B cell (primary cell): ENCODE measurements at regions not wholly inside any gene's neighbourhood (a gene's known extent, or its start where the extent isn't known, plus 50 kb on each side); places are given as distances from the start of the nearest gene placed in this dataset.

Source experiments
- ATAC-seq: fragments of 200-7000 bp; cut with Tn5 transposase; one replicate; pipeline ENCODE4 v1.10.0; 2021; ENCODE audit warnings: low read depth, mild to moderate bottlenecking, moderate number of reproducible peaks, moderate library complexity
- CTCF ChIA-PET: fragments of 350-600 bp; sonication (Branson Sonifier 250); formaldehyde crosslinking; loops from one replicate; lab custom pipeline; 2021; ENCODE audit warnings: antibody characterized with exemption, inconsistent platforms; lab: Charles Lee
- POLR2A ChIA-PET: fragments of 350-600 bp; sonication (Branson Sonifier 250); formaldehyde crosslinking; loops from one replicate; lab custom pipeline; 2021; ENCODE audit warnings: antibody characterized with exemption; lab: Charles Lee
- DNase-seq: peaks from one replicate; pipeline ENCODE4 v3.0.0; 2013
- H2AFZ ChIP-seq: 2 replicates; pipeline ENCODE4 v1.6.1; 2012; ENCODE audit warnings: mild to moderate bottlenecking, low read depth, low read length; ENCODE audit not compliant: insufficient read depth, poor library complexity, severe bottlenecking
- H3K27ac ChIP-seq, 2 donors: 1 replicate in 1 of 2; 2 replicates in 1 of 2; pipeline ENCODE4 v1.5.1; 2012 to 2013; ENCODE audit warnings: low read length in 2 of 2, mild to moderate bottlenecking in 2 of 2, moderate library complexity in 1 of 2
- H3K27me3 ChIP-seq, 4 experiments: fragments of 200-600 bp in 1 of 4; sonication (generic) in 1 of 4; replicated peaks in 1 of 4; 1 replicate in 2 of 4; 2 replicates in 2 of 4; pipeline versions ENCODE4 v1.6.1 to v1.7.0; 2013 to 2016; ENCODE audit warnings: low read length in 3 of 4, mild to moderate bottlenecking in 2 of 4, mixed read lengths in 1 of 4, moderate library complexity in 1 of 4; ENCODE audit not compliant: insufficient read depth in 4 of 4, control insufficient read depth in 3 of 4; ENCODE audit errors: control extremely low read depth in 1 of 4
- H3K36me3 ChIP-seq, 2 experiments: replicated peaks in 1 of 2; 1 replicate in 1 of 2; 2 replicates in 1 of 2; pipeline versions ENCODE4 v1.6.1 to v1.7.1; 2013; ENCODE audit warnings: low read length in 1 of 2; ENCODE audit not compliant: insufficient read depth in 2 of 2, control insufficient read depth in 1 of 2; ENCODE audit errors: control extremely low read depth in 1 of 2, extremely low read depth in 1 of 2
- H3K4me1 ChIP-seq, 2 donors: fragments of 200-600 bp in 1 of 2; sonication (generic) in 1 of 2; 1 replicate in 1 of 2; 2 replicates in 1 of 2; pipeline versions ENCODE4 v1.5.1 to v1.6.1; 2013 to 2017; ENCODE audit warnings: low read length in 2 of 2; ENCODE audit not compliant: control insufficient read depth in 2 of 2, insufficient read depth in 2 of 2
- H3K4me2 ChIP-seq: replicated peaks from 2 replicates; pipeline ENCODE3; 2012; ENCODE audit warnings: mild to moderate bottlenecking, low read depth, low read length; ENCODE audit not compliant: poor library complexity, severe bottlenecking
- H3K4me3 ChIP-seq, 5 experiments: fragments of 200-600 bp in 1 of 5; sonication (generic) in 1 of 5; 1 replicate in 3 of 5; 2 replicates in 2 of 5; pipeline versions ENCODE4 v1.5.1 to v1.7.0; 2011 to 2016; ENCODE audit warnings: low read length in 4 of 5, mild to moderate bottlenecking in 4 of 5, low read depth in 2 of 5, control low read depth in 1 of 5, moderate library complexity in 1 of 5; ENCODE audit not compliant: insufficient read depth in 1 of 5; ENCODE audit errors: control extremely low read depth in 1 of 5, extremely low read depth in 1 of 5
- H3K79me2 ChIP-seq: fragments of 200-600 bp; sonication (generic); one replicate; pipeline ENCODE4 v1.6.0; 2016; ENCODE audit warnings: low read length; ENCODE audit not compliant: control insufficient read depth, insufficient read depth
- H3K9ac ChIP-seq: fragments of 200-600 bp; sonication (generic); 2 replicates; pipeline ENCODE4 v1.6.1; 2017; ENCODE audit warnings: mild to moderate bottlenecking, low read length, moderate library complexity
- H3K9me3 ChIP-seq, 3 donors: one replicate each; pipeline versions ENCODE4 v1.6.1 to v1.7.1; 2013; ENCODE audit warnings: low read length in 2 of 3; ENCODE audit not compliant: control insufficient read depth in 2 of 3, insufficient read depth in 1 of 3; ENCODE audit errors: control extremely low read depth in 1 of 3
- H4K20me1 ChIP-seq: 2 replicates; pipeline ENCODE4 v1.6.0; 2012; ENCODE audit warnings: mild to moderate bottlenecking, low read length; ENCODE audit not compliant: insufficient read depth, control insufficient read depth, poor library complexity, severe bottlenecking
- H3K27ac Mint-ChIP-seq: one replicate; pipeline ENCODE4 v1.8.0; 2021; ENCODE audit warnings: mixed read lengths
- H3K27me3 Mint-ChIP-seq: one replicate; pipeline ENCODE4 v1.8.0; 2021; ENCODE audit warnings: mixed read lengths
- H3K4me1 Mint-ChIP-seq: one replicate; pipeline ENCODE4 v1.8.0; 2021; ENCODE audit warnings: mixed read lengths
- H3K4me3 Mint-ChIP-seq: one replicate; pipeline ENCODE4 v1.8.0; 2021; ENCODE audit warnings: mixed read lengths
- H3K9me3 Mint-ChIP-seq: one replicate; pipeline ENCODE4 v1.8.0; 2022; ENCODE audit warnings: mixed read lengths; ENCODE audit not compliant: insufficient read depth
- EZH2 ChIP-seq: IDR thresholded peaks from 2 replicates; pipeline ENCODE4 v1.6.1; 2012; ENCODE audit warnings: borderline replicate concordance, low read depth, mild to moderate bottlenecking, moderate library complexity, low read length; ENCODE audit not compliant: insufficient read depth, poor library complexity, severe bottlenecking
- WGBS: methylation state at CpG from one replicate; pipeline ENCODE4 v1.1.5; 2013; ENCODE audit warnings: missing lambda C conversion rate; ENCODE audit not compliant: insufficient coverage; 5-methylcytosine and 5-hydroxymethylcytosine counted together
- intact Hi-C: fragments of 100-400 bp; cut with micrococcal nuclease; formaldehyde crosslinking; loops from one replicate; pipeline ENCODE4 v1.10.0; 2022
- TF ChIP-seq, protein P1 (sequence below): fragments of 200-600 bp; IDR thresholded peaks from one replicate; pipeline ENCODE4 v1.8.0; 2022; ENCODE audit warnings: antibody characterized with exemption, mild to moderate bottlenecking

DNA sequence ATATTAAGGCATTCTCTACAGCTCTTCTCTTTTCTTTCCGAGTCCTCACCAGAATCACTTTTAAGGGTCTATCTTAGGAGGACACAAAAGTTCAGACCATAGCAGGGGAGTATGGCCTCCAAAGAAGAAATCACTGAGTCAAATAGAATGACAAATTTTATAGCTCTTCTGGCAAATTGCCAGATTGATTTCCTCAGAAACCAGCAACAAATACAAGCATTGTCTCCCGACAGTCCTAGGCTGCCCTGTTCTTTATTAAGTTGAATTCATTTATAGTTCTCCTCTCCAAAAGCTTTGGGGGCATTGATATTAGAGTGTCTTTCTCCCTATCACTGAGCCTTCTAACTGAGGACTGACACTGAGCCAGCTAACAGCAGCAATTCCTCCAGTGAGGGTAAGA lies 156.4 kb upstream of the FRMD6 start:
- Histone ChIP-seq H3K27ac (no peak overlapping the region), H3K79me2 (no peaks in the 10 kb centered on the region), H3K4me3 (no peak overlapping the region), H3K36me3 (no peaks in the 10 kb centered on the region), H2AFZ (no peak overlapping the region), H4K20me1 (no peaks in the 10 kb centered on the region), H3K4me2 (no peak overlapping the region), H3K27me3 (no peaks in the 10 kb centered on the region), H3K9me3 (peaks cover 0 to 4% (median 0%) of the 10 kb centered on the region in 3 donors), H3K4me1 (no peaks in the 10 kb centered on the region), H3K9ac (no peak overlapping the region)
- WGBS, result no CpG with 5 or more reads among the region's 2 CpGs
- intact Hi-C loops, result no loop called here
- Mint-ChIP-seq H3K9me3 (peaks cover 5% of the 10 kb centered on the region), H3K27me3 (peaks cover 8% of the 10 kb centered on the region), H3K27ac (no peak overlapping the region), H3K4me3 (no peak overlapping the region), H3K4me1 (no peaks in the 10 kb centered on the region)
- POLR2A ChIA-PET, result no interaction called here
- DNase-seq (no peak), ATAC-seq (no peak)
- TF ChIP-seq, protein P1, sequence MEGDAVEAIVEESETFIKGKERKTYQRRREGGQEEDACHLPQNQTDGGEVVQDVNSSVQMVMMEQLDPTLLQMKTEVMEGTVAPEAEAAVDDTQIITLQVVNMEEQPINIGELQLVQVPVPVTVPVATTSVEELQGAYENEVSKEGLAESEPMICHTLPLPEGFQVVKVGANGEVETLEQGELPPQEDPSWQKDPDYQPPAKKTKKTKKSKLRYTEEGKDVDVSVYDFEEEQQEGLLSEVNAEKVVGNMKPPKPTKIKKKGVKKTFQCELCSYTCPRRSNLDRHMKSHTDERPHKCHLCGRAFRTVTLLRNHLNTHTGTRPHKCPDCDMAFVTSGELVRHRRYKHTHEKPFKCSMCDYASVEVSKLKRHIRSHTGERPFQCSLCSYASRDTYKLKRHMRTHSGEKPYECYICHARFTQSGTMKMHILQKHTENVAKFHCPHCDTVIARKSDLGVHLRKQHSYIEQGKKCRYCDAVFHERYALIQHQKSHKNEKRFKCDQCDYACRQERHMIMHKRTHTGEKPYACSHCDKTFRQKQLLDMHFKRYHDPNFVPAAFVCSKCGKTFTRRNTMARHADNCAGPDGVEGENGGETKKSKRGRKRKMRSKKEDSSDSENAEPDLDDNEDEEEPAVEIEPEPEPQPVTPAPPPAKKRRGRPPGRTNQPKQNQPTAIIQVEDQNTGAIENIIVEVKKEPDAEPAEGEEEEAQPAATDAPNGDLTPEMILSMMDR, result no peak
- no peak for TF ChIP-seq EZH2
- CTCF ChIA-PET, result no interaction called here

DNA sequence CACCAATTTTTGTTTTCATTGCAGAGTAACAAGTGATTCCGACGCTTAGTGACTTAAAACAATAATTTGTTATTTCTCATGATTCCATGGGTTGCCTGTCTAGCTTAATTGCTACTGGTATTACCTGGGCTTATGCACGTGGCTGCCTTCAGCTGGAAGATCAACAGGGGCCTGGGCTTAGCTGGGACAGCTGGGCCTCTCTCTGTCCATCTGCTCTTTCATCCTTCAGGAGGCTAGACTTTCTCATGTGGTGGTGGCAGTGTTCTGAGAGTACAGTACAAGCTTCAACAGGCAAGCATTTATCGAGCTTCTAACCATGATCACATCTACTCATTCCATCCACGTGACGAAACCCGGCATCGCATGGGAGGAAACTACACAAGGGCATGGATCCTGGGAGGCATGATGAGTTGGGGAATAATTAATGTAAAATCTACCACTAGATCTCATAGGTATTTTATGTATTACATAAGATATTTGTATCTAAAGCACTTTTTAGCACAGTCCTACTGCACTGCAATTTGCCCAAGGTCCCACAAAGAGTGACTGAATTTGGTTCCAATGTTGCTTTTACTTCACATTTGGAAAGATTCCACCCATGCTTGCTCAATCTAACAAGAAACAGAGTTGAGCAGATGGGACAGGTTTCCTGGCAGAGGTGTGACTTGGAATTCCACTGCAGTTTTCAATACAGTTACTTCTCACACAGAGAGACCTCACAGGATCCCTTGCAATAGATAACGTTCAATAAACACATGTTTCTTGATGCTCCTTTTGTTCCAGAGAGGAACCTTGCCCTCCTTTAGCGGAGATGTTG lies 153.1 kb upstream of the FRMD6 start:
- H3K4me3 ChIP-seq, result no peak overlapping the region
- Mint-ChIP-seq H3K4me3 (no peak overlapping the region), H3K4me1 (no peaks in the 10 kb centered on the region), H3K27ac (no peak overlapping the region), H3K27me3 (peaks cover 11% of the 10 kb centered on the region), H3K9me3 (peaks cover 13% of the 10 kb centered on the region)
- H3K27me3 ChIP-seq, result no peaks in the 10 kb centered on the region
- no peak for ATAC-seq
- TF ChIP-seq EZH2, result no peak
- TF ChIP-seq, protein P1, result no peak
- H2AFZ ChIP-seq, result no peak overlapping the region
- CTCF ChIA-PET, result no interaction called here
- no peak overlapping the region for H3K9ac ChIP-seq
- H3K27ac ChIP-seq, result no peak overlapping the region
- no peaks in the 10 kb centered on the region for H4K20me1 ChIP-seq
- no peak overlapping the region for H3K4me2 ChIP-seq
- H3K79me2 ChIP-seq, result no peaks in the 10 kb centered on the region
- no peak for DNase-seq
- peaks cover 0 to 4% (median 1%) of the 10 kb centered on the region in 3 donors for H3K9me3 ChIP-seq
- WGBS, result 82% methylated on average over 4 of the region's 10 CpGs
- no peaks in the 10 kb centered on the region for H3K36me3 ChIP-seq
- intact Hi-C loops, result no loop called here
- H3K4me1 ChIP-seq, result no peaks in the 10 kb centered on the region
- POLR2A ChIA-PET, result no interaction called here
